ENCODE measurements at regions not wholly inside any gene's neighbourhood (a gene's known extent, or its start where the extent isn't known, plus 50 kb on each side); places are given as distances from the start of the nearest gene placed in this dataset.

DNA sequence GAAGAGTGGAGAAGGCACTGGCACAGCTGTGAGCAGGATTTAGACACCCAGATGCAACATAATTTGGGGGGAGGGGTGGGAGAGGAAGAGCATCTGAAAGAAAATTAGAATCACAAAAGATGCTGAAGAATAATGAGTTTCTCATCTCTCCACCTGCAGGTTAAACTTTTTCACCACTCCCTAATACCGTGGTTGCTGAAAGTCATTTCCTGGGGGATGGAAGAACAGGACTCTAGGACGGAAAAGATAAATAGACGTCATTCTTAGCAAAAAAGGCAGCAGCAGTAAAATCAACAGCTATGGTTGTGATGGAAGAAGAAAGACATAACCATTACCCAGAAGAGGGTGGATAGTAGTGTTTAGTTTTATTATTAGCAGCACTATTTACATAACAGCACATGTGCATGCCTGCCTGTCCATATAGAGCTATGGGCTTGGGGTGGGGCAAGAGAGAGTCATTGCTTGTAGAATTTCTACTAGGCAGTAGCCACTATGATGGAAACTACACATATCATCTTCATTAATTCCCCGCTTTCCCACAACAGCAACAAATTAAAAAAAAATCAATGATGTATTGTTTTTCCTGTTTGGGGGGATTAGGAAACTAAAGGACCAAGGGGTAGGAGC lies 212.2 kb downstream of the TRIB2 start:
- no peak for TF ChIP-seq EZH2 (IDR thresholded peaks at IDR 0.05)
- TF ChIP-seq, protein P1, sequence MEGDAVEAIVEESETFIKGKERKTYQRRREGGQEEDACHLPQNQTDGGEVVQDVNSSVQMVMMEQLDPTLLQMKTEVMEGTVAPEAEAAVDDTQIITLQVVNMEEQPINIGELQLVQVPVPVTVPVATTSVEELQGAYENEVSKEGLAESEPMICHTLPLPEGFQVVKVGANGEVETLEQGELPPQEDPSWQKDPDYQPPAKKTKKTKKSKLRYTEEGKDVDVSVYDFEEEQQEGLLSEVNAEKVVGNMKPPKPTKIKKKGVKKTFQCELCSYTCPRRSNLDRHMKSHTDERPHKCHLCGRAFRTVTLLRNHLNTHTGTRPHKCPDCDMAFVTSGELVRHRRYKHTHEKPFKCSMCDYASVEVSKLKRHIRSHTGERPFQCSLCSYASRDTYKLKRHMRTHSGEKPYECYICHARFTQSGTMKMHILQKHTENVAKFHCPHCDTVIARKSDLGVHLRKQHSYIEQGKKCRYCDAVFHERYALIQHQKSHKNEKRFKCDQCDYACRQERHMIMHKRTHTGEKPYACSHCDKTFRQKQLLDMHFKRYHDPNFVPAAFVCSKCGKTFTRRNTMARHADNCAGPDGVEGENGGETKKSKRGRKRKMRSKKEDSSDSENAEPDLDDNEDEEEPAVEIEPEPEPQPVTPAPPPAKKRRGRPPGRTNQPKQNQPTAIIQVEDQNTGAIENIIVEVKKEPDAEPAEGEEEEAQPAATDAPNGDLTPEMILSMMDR (IDR thresholded peaks at IDR 0.05): no peak
